HL-60 (cell line): ENCODE measurements at regions not wholly inside any gene's neighbourhood (a gene's known extent, or its start where the extent isn't known, plus 50 kb on each side); places are given as distances from the start of the nearest gene placed in this dataset.

Source experiments
- GABPA ChIP-seq: IDR thresholded peaks from 2 replicates; pipeline ENCODE4 v1.6.1; 2012; ENCODE audit warnings: low read depth
- POLR2AphosphoS5 ChIP-seq: IDR thresholded peaks from 2 replicates; pipeline ENCODE4 v1.6.1; 2012; ENCODE audit warnings: low read depth
- SPI1 ChIP-seq: IDR thresholded peaks from 2 replicates; pipeline ENCODE4 v1.6.1; 2012; ENCODE audit warnings: low read depth, mild to moderate bottlenecking, borderline replicate concordance
- TF ChIP-seq, protein P1 (sequence below): IDR thresholded peaks from one replicate; pipeline ENCODE4 v1.5.1; 2011; ENCODE audit warnings: low read length, control low read depth, inconsistent platforms; ENCODE audit not compliant: insufficient read depth
- TF ChIP-seq, protein P2 (sequence below): IDR thresholded peaks from 2 replicates; pipeline ENCODE4 v1.6.1; 2012; ENCODE audit warnings: low read depth; ENCODE audit not compliant: insufficient replicate concordance

DNA sequence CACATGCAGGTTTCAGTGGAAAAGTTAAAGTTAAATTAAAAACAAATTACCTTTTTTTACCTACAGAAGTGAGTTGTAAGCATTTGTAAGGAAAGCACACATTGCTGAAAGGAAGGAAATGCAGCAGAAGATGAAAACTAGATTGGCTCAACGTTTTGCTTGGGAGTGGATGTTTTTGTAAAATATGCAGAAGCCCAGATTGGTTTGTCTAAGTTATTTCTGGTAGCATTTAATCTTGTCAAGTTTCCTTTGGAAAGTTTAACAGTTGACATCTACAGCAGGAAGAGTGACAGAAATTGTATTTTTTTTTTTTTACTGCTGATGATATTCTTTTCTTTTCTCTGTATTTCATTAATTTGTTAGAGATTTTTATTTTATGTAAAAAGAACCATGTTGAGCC, 315.1 kb upstream of the MON1B start:
- TF ChIP-seq, protein P1, sequence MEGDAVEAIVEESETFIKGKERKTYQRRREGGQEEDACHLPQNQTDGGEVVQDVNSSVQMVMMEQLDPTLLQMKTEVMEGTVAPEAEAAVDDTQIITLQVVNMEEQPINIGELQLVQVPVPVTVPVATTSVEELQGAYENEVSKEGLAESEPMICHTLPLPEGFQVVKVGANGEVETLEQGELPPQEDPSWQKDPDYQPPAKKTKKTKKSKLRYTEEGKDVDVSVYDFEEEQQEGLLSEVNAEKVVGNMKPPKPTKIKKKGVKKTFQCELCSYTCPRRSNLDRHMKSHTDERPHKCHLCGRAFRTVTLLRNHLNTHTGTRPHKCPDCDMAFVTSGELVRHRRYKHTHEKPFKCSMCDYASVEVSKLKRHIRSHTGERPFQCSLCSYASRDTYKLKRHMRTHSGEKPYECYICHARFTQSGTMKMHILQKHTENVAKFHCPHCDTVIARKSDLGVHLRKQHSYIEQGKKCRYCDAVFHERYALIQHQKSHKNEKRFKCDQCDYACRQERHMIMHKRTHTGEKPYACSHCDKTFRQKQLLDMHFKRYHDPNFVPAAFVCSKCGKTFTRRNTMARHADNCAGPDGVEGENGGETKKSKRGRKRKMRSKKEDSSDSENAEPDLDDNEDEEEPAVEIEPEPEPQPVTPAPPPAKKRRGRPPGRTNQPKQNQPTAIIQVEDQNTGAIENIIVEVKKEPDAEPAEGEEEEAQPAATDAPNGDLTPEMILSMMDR: no peak
- TF ChIP-seq, protein P2, sequence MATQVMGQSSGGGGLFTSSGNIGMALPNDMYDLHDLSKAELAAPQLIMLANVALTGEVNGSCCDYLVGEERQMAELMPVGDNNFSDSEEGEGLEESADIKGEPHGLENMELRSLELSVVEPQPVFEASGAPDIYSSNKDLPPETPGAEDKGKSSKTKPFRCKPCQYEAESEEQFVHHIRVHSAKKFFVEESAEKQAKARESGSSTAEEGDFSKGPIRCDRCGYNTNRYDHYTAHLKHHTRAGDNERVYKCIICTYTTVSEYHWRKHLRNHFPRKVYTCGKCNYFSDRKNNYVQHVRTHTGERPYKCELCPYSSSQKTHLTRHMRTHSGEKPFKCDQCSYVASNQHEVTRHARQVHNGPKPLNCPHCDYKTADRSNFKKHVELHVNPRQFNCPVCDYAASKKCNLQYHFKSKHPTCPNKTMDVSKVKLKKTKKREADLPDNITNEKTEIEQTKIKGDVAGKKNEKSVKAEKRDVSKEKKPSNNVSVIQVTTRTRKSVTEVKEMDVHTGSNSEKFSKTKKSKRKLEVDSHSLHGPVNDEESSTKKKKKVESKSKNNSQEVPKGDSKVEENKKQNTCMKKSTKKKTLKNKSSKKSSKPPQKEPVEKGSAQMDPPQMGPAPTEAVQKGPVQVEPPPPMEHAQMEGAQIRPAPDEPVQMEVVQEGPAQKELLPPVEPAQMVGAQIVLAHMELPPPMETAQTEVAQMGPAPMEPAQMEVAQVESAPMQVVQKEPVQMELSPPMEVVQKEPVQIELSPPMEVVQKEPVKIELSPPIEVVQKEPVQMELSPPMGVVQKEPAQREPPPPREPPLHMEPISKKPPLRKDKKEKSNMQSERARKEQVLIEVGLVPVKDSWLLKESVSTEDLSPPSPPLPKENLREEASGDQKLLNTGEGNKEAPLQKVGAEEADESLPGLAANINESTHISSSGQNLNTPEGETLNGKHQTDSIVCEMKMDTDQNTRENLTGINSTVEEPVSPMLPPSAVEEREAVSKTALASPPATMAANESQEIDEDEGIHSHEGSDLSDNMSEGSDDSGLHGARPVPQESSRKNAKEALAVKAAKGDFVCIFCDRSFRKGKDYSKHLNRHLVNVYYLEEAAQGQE: no peak
- TF ChIP-seq GABPA (no peak), POLR2AphosphoS5 (no peak), SPI1 (no peak)
